ENCODE measurements at regions not wholly inside any gene's neighbourhood (a gene's known extent, or its start where the extent isn't known, plus 50 kb on each side); places are given as distances from the start of the nearest gene placed in this dataset.

DNA sequence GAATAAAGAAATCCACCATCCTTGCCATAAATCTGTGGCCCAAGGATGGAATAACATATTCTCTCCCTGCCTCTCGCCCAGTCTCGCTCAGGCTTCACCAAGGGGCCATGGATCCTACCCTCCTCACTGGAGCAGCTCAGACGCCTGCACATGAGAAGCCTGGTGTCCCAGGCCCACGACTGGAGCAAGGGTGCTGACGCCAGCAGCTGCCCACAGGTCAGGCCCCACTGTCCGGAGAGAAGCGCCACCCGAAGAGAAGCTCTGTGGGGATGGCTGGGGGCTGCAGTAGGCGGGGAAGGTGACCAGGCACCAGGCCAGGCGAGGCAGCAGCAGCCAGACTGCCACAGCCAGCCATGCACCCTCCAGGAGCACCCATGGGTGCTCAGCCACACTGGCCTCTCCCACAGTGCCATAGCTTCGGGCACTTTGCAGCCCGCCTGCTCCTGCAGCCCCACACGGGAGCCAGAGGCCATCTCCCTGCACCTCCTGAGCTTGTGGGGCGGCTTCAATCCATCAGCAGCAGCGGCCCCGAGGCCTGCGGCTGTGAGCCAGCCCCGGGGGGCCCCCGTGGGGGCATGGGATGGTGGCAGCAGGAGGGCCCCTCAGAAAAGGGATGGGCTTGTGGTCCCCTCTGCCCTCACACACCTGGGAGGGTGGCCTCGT is 286.2 kb upstream of the SGK1 start:
- TF ChIP-seq, protein P1, sequence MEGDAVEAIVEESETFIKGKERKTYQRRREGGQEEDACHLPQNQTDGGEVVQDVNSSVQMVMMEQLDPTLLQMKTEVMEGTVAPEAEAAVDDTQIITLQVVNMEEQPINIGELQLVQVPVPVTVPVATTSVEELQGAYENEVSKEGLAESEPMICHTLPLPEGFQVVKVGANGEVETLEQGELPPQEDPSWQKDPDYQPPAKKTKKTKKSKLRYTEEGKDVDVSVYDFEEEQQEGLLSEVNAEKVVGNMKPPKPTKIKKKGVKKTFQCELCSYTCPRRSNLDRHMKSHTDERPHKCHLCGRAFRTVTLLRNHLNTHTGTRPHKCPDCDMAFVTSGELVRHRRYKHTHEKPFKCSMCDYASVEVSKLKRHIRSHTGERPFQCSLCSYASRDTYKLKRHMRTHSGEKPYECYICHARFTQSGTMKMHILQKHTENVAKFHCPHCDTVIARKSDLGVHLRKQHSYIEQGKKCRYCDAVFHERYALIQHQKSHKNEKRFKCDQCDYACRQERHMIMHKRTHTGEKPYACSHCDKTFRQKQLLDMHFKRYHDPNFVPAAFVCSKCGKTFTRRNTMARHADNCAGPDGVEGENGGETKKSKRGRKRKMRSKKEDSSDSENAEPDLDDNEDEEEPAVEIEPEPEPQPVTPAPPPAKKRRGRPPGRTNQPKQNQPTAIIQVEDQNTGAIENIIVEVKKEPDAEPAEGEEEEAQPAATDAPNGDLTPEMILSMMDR (IDR thresholded peaks at IDR 0.05; ENCODE audit: unreplicated experiment) = no peak
- H3K36me3 Mint-ChIP-seq (ENCODE audit: insufficient read depth, unreplicated experiment) = no peaks in the 10 kb centered on the region
- H3K9me3 Mint-ChIP-seq (ENCODE audit: low read depth, unreplicated experiment) = no peaks in the 10 kb centered on the region
- no peaks in the 10 kb centered on the region for H3K27me3 Mint-ChIP-seq (ENCODE audit: unreplicated experiment)
- H3K4me3 Mint-ChIP-seq (ENCODE audit: low read depth, unreplicated experiment) = no peak overlapping the region
- H3K4me1 Mint-ChIP-seq (ENCODE audit: low read depth, unreplicated experiment) = no peaks in the 10 kb centered on the region
- DNase-seq = no peak
- no TSS peak for BruUV-seq (replicated peaks)
- intact Hi-C loops (cut with micrococcal nuclease; ENCODE audit: unreplicated experiment) = no loop called here
- no peak overlapping the region for H3K27ac Mint-ChIP-seq (ENCODE audit: unreplicated experiment)
- CTCF ChIA-PET = no interaction called here

DNA sequence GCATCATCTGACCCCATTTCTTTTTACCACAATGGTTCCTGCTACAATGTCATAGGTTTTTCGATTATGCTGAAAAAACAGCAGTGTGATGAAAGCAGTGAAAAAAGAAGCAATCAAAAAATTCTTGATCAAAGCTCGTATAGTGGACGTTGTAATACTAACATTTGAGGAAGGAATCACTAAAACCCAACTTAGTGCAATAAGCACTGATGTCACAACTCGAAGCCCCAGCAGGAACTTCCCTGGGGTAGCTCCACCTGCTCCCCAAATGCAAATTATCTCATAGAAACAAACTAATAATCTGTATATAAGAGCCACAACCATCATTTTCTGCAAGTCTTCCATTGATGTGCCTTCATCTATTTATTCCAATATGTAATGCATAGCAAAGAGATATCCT is 285.6 kb upstream of the SGK1 start:
- no peaks in the 10 kb centered on the region for H3K27me3 Mint-ChIP-seq (ENCODE audit: unreplicated experiment)
- DNase-seq = no peak
- CTCF ChIA-PET = no interaction called here
- BruUV-seq (replicated peaks) = no TSS peak
- H3K4me1 Mint-ChIP-seq (ENCODE audit: low read depth, unreplicated experiment) = no peaks in the 10 kb centered on the region
- TF ChIP-seq, protein P1 (IDR thresholded peaks at IDR 0.05; ENCODE audit: unreplicated experiment) = no peak
- no peak overlapping the region for H3K27ac Mint-ChIP-seq (ENCODE audit: unreplicated experiment)
- intact Hi-C loops (cut with micrococcal nuclease; ENCODE audit: unreplicated experiment) = no loop called here
- no peaks in the 10 kb centered on the region for H3K36me3 Mint-ChIP-seq (ENCODE audit: insufficient read depth, unreplicated experiment)
- no peaks in the 10 kb centered on the region for H3K9me3 Mint-ChIP-seq (ENCODE audit: low read depth, unreplicated experiment)
- no peak overlapping the region for H3K4me3 Mint-ChIP-seq (ENCODE audit: low read depth, unreplicated experiment)

DNA sequence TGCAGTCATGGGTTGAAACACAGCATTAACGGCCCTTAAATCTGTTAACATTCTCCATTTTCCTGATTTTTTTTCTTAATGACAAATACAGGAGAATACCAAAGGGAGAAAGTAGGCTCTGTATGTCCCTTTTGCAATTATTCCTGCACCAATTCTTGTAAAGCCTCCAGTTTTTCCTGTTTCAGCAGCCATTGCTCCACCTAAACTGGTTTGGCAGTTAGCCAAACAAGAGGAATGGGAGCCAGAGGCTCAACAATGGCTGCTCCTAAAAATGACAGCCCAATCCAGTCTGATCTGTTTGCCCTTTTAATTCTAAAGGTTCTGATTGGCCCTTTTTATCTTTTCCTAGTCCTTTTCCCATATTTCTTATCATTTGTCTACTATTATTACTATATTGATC is 284.2 kb upstream of the SGK1 start:
- DNase-seq = no peak
- no TSS peak for BruUV-seq (replicated peaks)
- H3K27me3 Mint-ChIP-seq (ENCODE audit: unreplicated experiment) = no peaks in the 10 kb centered on the region
- CTCF ChIA-PET = no interaction called here
- no peaks in the 10 kb centered on the region for H3K36me3 Mint-ChIP-seq (ENCODE audit: insufficient read depth, unreplicated experiment)
- H3K27ac Mint-ChIP-seq (ENCODE audit: unreplicated experiment) = no peak overlapping the region
- no peaks in the 10 kb centered on the region for H3K4me1 Mint-ChIP-seq (ENCODE audit: low read depth, unreplicated experiment)
- H3K9me3 Mint-ChIP-seq (ENCODE audit: low read depth, unreplicated experiment) = no peaks in the 10 kb centered on the region
- intact Hi-C loops (cut with micrococcal nuclease; ENCODE audit: unreplicated experiment) = no loop called here
- H3K4me3 Mint-ChIP-seq (ENCODE audit: low read depth, unreplicated experiment) = no peak overlapping the region
- TF ChIP-seq, protein P1 (IDR thresholded peaks at IDR 0.05; ENCODE audit: unreplicated experiment) = no peak

DNA sequence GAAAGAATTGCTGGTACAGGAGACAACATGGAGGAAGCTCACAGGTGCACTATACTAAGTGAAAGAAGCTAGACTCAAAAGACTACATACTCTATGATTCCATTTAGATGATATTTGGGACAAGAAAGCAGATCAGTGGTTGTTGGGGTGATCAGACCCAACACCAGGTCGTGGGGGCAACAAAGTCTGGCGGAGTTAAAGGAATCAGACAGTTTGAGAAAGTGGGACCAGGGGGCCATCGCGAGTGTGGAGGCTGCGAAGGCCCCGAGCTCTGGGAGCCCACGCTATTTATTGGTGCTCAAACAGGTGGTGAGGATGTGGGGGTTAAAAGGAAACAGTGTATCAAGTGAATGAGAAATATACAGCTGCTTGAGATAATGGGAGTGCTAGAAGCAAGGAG is 282.8 kb upstream of the SGK1 start:
- Mint-ChIP-seq H3K27ac (ENCODE audit: unreplicated experiment) (no peak overlapping the region), H3K36me3 (ENCODE audit: insufficient read depth, unreplicated experiment) (no peaks in the 10 kb centered on the region), H3K9me3 (ENCODE audit: low read depth, unreplicated experiment) (no peaks in the 10 kb centered on the region), H3K27me3 (ENCODE audit: unreplicated experiment) (no peaks in the 10 kb centered on the region), H3K4me1 (ENCODE audit: low read depth, unreplicated experiment) (no peaks in the 10 kb centered on the region), H3K4me3 (ENCODE audit: low read depth, unreplicated experiment) (no peak overlapping the region)
- BruUV-seq (replicated peaks) = no TSS peak
- intact Hi-C loops (cut with micrococcal nuclease; ENCODE audit: unreplicated experiment) = no loop called here
- TF ChIP-seq, protein P1 (IDR thresholded peaks at IDR 0.05; ENCODE audit: unreplicated experiment) = no peak
- CTCF ChIA-PET = no interaction called here
- no peak for DNase-seq
